Right renal cortex interstitium (tissue), 3 donors: ENCODE measurements at regions not wholly inside any gene's neighbourhood (a gene's known extent, or its start where the extent isn't known, plus 50 kb on each side); places are given as distances from the start of the nearest gene placed in this dataset.
"Not testable (repeated sequence)": the region's sequence is repeated elsewhere in the genome, so short reads cannot be mapped to it uniquely, and the experiment has no call there.

ENCODE experiments used
- DNase-seq, 3 donors: peaks; one replicate each; pipeline ENCODE4 v3.0.0-alpha.2; 2013; ENCODE audit warnings: low read depth in 3 of 3, low spot score in 2 of 3

- DNase-seq, result no peak
Measured at GRCh38 chr2:220779511-220779910, 792.6 kb downstream of the EPHA4 start.

DNA sequence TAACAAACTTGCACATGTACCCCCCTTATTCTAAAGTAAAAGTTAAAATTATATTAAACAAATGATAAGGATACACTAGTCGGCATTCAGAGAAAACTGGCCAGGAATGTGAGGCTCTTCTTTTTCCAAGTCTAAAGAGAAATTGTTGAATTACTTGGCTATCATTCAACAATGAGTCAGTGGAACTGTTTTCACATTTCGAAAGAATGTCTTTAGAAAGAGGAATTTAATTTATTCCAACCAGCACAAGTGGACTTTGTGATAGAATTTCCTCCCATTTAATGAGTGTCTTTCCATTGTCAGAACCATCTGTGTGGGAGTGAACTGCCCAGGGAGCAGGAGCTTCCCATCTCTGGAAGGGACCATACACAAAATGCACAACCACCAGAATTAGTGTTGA lies 792.2 kb downstream of the EPHA4 start:
- no peak for DNase-seq

- no peak for DNase-seq
Measured at GRCh38 chr2:220781622-220782241, 790.4 kb downstream of the EPHA4 start.

- DNase-seq, result no peak
Measured at GRCh38 chr2:220782609-220783113, 789.4 kb downstream of the EPHA4 start.

- no peak for DNase-seq
Measured at GRCh38 chr2:220783671-220784070, 788.4 kb downstream of the EPHA4 start.

- DNase-seq, result peak in 1 of 3 donors; percentile 4
Measured at GRCh38 chr2:220785178-220785577, 786.9 kb downstream of the EPHA4 start.

- no peak for DNase-seq
Measured at GRCh38 chr2:220786216-220786615, 785.9 kb downstream of the EPHA4 start.

DNA sequence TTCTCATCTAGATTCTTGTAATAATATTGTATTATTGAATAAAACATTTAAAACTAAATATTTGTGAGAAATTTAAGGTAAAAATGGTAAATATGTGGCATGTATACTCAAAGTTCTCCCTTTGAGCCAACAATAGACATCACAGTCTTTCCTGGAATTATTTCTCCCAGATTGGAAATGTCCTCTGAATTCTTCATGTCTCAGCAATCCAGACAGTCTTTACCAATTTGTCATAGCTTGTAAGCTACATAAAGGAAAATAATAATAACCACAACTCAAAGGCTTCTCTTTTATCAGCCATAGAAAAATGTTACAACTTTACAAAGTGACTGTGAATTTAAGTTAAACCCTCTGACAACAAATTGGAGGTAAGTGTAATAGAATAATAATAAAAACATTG lies 784.9 kb downstream of the EPHA4 start:
- DNase-seq, result no peak

GRCh38 chr2:220789961-220790360 lies 782.1 kb downstream of the EPHA4 start:
- DNase-seq, result no peak

- no peak for DNase-seq
Measured at GRCh38 chr2:220795705-220796104, 776.4 kb downstream of the EPHA4 start.

DNA sequence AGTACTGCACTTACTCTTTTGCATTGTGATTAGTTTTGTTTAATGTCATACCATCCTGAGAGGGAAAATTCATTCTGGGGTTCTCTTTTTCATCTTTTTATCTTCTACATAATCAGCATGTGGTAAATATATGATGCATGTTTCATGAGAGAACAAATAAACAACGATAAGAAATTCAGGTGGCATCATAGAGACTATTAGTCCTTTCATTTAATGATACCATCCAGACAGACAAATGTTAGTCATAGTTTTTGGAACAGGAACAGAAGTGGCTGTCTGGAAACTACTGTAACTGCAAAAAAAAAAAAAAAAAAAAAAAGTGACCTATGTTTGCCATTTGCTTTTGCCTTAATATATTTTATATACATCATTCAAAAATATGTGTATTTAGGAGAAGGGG lies 761.0 kb downstream of the EPHA4 start:
- DNase-seq, result no peak

DNA sequence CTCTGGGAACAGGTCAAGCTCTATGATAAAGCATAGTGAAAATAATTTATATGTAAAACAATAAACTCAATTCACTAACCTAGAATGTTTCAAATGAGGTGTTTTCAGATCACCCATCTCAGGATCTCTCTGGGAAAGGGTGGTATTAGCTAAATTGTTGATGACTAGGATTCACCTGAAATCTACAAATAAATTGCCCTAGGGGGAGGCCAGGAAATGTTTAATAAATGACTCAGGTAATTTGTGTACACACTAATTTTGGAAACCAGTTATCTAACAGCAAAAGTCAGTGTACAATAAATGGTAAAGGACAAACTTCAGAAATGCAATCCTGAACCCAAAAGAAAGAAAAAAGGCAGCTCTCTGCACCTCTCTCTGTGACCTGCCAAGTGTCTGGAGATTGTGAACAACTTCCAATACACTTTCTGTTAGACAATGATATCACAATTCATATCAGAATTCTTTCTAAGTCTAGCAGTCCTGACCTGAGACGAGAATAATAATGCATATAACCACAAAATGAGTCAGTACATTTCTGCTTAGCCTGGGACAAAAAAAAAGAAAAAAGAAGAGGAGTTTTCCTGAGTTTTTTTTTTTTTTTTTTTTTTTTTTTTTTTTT lies 760.0 kb downstream of the EPHA4 start:
- no peak for DNase-seq

GRCh38 chr2:220814441-220814840 lies 757.7 kb downstream of the EPHA4 start:
- no peak for DNase-seq

- DNase-seq, result no peak
Measured at GRCh38 chr2:220815698-220816097, 756.4 kb downstream of the EPHA4 start.

- no peak for DNase-seq
Measured at GRCh38 chr2:220821683-220822082, 750.4 kb downstream of the EPHA4 start.

- DNase-seq, result not testable (repeated sequence)
Measured at GRCh38 chr2:220823590-220823989, 748.5 kb downstream of the EPHA4 start.

- no peak for DNase-seq
Measured at GRCh38 chr2:220833446-220833845, 738.7 kb downstream of the EPHA4 start.

- no peak for DNase-seq
Measured at GRCh38 chr2:220835583-220835982, 736.5 kb downstream of the EPHA4 start.

- DNase-seq, result no peak
Measured at GRCh38 chr2:220837226-220837625, 734.9 kb downstream of the EPHA4 start.

DNA sequence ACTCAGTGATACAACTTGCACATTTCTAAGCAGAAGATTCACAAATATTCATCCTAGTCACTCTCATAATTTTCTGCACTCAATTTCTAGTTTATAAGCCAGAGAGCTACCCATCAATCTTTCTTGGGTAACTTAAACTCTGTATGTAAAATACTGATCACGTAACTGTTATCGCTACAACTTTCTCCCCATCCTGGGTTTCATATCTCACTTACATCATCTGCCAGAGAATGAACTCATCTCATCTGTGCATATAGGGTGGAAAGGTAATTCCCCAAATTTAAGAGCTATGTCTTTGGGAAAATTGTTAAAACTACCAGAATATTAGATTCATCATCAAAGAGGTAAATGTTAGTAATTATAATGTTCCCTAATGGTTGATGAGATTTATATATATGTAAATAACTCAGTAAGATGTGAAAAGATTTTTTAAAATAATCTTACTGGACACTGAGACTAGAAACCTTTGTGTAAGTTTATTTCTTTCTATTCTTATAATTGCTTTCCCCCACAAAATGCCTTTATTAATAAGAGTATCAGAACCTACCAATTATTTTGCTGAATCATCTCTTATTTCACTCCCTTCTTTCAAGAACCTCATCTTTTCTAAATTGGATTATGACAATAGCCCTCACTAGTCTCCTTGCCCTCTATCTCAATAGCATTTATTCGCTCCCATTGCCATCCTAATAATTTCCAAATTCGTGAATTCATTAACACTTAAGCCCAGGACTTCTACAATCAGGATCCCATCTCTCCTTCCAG lies 729.0 kb downstream of the EPHA4 start:
- DNase-seq, result no peak

DNA sequence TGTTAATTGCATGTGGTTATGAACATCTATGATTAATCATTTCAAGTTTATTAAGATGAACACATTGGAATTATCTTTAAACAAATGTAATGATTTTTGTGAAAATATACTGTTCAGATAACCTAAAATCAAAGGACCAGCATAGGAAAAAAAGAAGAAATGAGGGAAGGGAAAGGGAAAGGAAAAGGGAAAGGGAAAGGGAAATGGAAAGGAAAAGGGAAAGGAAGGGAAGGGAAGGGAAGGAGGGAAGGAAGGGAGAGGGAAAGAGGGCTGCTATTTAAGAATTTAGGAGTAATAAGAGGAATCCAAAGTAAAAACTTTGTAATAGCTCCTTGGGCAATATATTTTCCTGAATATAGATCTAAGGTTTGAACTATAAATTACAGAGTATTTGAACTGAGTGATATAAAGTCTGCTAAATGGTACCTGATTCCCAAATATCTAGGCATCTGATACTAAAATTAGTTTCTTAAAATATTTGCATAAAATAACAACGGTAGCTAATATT lies 726.3 kb downstream of the EPHA4 start:
- DNase-seq, result no peak

- DNase-seq, result no peak
Measured at GRCh38 chr2:220847006-220847405, 725.1 kb downstream of the EPHA4 start.
